HG03460 (cell line): ENCODE measurements at regions not wholly inside any gene's neighbourhood (a gene's known extent, or its start where the extent isn't known, plus 50 kb on each side); places are given as distances from the start of the nearest gene placed in this dataset.
"Not testable (repeated sequence)": the region's sequence is repeated elsewhere in the genome, so short reads cannot be mapped to it uniquely, and the experiment has no call there.

Experiments
- ATAC-seq: cut with Tn5 transposase; IDR thresholded peaks from one replicate; pipeline ENCODE4 v1.9.1; 2021; ENCODE audit not compliant: unreplicated experiment

GRCh38 chr7:3094701-3095445 is 51.2 kb upstream of the CARD11 start:
- ATAC-seq: peak; percentile 60

DNA sequence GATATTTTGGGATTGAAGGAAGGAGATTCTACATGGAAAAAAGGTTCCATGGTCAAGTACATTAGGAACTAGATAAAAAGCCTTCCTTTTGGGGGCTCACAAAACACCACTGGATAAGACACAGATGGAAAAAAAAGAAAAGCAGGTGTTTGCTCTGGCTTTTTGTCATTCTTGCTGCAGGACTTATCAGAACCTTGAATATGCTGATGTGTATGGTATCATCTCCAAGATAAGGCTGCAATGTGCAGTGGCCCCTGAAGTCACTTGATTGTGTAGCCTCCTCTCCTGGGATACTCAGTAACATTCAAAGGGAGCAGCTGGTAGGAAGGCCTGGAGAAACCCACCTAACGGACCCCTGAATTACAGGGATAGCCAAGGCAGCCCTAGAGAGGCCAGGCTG is 54.1 kb upstream of the CARD11 start:
- no peak for ATAC-seq

- ATAC-seq: no peak
Observed at GRCh38 chr7:3102159-3102558, 58.5 kb upstream of the CARD11 start.

DNA sequence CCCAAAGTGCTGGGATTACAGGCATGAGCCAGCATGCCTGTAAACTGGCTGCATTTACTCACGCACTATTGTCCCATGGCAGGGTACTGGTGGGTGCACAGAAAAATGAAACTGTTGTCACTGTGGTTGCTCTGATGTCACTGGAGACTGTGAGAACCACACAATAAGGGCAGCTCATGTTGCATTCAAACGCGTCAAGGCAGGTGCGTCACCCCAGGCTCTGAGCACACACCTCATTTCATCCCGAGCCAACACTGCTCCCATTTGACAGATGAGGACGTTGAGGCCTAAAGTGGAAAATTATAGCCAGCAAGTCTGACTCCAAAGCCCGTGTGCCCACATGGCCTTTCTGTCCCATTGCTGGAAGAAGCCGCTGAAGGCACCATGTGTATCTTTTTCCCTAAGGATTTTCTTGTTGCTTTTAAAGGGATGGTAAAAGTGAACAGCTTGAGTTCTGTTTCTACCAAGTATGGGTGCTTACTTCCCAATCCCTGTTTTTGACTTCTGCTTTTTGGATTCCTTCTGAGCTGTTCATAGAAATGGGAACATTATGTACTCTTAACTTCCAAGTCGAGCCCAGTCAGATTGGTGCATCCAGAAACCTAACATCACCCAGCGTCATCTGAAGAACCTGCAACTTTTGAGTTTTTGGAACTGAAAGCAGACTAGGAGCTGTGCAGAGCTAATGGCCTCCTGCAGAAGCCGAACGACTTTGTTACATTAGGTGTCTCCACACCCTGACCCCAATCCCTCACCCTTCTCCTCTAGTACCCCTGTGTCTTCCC is 60.1 kb upstream of the CARD11 start:
- ATAC-seq: no peak

GRCh38 chr7:3105856-3106255 is 62.2 kb upstream of the CARD11 start:
- no peak for ATAC-seq

DNA sequence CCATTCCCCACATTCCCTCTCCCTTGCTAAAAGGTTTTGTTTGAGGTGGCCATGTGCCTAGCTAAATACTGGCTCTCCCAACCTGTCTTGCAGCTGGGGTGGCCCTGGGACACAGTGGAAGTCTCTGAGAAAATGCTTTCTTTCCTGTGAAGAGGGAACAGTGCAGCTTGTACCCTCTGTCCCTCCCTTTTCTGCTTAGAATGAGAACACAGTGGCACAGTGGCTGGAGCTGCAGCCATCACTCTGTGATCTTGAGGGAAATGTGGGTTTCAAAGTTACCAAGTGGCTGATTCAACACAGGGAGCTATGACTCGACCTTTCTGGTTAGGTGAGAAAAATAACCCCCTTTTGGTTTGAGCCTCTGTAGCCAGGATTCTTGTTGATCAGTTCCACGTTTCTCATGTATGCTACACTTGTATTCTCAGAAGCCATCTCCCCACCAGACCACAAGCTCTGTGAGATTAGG is 62.7 kb upstream of the CARD11 start:
- ATAC-seq: no peak

DNA sequence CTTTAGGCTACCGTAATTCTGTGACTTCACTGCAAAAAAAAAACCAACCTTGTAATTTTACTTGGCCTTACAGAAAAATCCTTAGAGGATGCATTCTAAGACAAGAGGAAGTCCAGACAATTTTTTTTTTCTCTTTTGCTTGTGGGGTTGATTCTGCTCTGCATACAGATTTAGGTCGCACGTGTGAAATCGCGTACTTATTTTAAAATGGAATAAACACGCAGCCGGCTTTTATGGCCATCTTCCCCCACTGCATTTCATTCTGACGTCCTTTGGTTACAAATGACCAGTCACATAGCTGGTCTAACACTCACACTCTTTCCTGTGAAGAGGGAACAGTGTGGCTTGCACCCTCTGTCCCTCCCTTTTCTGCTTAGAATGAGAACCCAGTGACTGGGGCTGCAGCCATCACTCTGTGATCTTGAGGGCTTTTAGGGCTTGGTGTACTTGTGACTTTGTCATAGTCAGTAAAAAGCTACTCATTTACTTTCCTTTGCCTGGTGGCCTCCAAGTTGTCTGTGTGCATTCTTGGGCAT is 63.6 kb upstream of the CARD11 start:
- ATAC-seq: no peak

GRCh38 chr7:3107889-3108570 is 64.4 kb upstream of the CARD11 start:
- no peak for ATAC-seq

DNA sequence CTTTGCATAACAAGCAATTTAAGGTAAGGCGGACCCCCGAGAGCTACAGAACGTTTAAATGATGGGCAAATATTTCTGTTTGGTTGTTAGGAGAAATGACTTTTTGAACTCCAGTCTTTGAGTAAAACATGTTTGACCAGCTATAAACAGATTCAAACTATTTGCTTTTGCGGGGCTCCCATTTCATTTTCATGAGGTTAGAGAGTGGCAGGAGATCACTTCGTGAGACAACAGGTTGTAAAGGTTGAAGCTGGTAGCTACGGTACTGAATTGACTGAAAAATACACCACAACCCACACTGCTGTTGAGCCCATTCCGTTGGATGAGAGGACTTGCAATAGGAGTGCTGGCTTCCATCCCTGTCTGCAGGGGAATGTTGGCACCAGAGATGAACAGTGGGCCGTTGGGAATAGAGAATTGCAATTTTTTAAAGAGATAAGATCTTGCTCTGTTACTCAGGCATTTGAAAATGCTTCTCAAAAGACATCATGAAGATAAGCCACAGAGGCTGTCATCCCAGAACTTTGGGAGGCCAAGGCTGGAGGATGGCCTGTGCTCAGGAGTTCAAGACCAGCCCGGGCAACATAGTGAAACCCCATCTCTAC is 65.7 kb upstream of the CARD11 start:
- ATAC-seq: no peak

DNA sequence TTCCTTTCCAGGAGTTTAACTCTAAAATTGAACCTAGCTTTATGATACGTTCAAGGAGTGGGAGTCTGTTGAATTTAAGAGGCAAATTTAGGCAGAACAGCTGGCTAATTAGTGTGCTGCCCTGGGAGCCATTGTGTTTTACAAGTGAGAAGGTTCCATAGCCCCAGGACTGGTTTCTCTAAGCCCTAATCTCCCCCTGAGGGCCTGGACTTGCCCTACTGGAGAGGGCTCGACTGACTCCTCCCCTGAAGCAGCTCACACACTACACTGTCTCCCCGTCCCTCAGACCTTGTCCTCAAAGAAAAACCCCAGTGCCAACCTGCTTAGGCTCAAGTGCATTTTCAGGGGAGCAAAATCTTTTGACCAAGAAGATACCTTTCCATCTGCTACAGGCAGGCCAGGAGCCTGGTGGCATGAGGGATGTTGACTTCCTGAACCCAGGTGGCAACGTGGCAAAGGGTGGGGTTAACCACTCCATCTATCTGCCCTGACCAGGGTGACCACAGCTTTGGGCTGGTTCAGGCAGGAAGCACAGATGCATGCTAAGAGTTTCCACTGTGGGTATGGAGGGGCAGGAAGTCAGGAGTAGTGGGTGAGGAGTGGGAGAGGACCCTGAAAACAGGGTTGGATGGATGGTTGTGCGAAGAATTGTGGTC is 68.9 kb upstream of the CARD11 start:
- no peak for ATAC-seq

- ATAC-seq: no peak
Observed at GRCh38 chr7:3114917-3115316, 71.2 kb upstream of the CARD11 start.

- no peak for ATAC-seq
Observed at GRCh38 chr7:3117081-3117480, 73.4 kb upstream of the CARD11 start.

GRCh38 chr7:3117488-3118231 is 74.0 kb upstream of the CARD11 start:
- ATAC-seq: no peak

- not testable (repeated sequence) for ATAC-seq
Observed at GRCh38 chr7:3119352-3119927, 75.8 kb upstream of the CARD11 start.

GRCh38 chr7:3119963-3120362 is 76.3 kb upstream of the CARD11 start:
- ATAC-seq: no peak

- ATAC-seq: no peak
Observed at GRCh38 chr7:3120513-3120912, 76.8 kb upstream of the CARD11 start.

- no peak for ATAC-seq
Observed at GRCh38 chr7:3128857-3129490, 85.3 kb upstream of the CARD11 start.

DNA sequence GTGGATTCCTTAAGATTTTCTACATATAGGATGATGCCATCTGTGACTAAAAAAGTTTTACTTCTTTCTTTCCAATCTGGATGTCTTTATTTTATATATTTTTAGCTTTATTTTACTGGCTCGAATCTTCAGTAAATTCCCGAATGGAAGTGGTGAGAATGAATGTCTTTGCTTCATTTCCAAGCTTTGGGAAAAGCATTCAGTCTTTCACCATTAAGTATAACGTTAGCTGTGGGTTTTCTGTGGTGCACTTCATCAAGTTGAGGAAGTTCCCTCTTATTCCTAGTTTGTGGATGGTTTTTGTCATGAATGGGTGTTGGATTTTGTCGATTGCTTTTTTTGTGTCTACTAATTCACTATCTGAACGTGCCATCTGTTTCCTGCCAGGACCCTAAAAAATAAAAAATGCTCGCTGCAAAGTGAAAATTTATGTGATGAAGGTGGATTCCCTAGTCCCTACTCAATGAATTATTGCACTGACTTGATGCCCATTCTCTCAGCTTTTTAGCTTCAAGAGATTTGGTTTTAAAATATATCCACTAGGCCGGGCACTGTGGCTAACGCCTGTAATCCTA is 90.2 kb upstream of the CARD11 start:
- ATAC-seq: no peak

- ATAC-seq: no peak
Observed at GRCh38 chr7:3134745-3135144, 91.1 kb upstream of the CARD11 start.
